Activated B cell treated with CpG ODN at 0.5 μM for 24 hours (primary cell): ENCODE measurements at regions not wholly inside any gene's neighbourhood (a gene's known extent, or its start where the extent isn't known, plus 50 kb on each side); places are given as distances from the start of the nearest gene placed in this dataset.

ENCODE experiments used
- ATAC-seq: fragments of 200-7000 bp; cut with Tn5 transposase; one replicate; pipeline ENCODE4 v1.10.0; 2021; ENCODE audit warnings: low read depth, mild to moderate bottlenecking, moderate library complexity
- CTCF ChIA-PET: fragments of 350-600 bp; sonication (Branson Sonifier 250); formaldehyde crosslinking; loops from one replicate; lab custom pipeline; 2021; ENCODE audit warnings: antibody characterized with exemption; lab: Charles Lee
- POLR2A ChIA-PET: fragments of 350-600 bp; sonication (Branson Sonifier 250); formaldehyde crosslinking; loops from one replicate; lab custom pipeline; 2021; ENCODE audit warnings: antibody characterized with exemption; lab: Charles Lee
- DNase-seq: peaks from one replicate; pipeline ENCODE4 v3.0.0; 2022
- H3K27ac Mint-ChIP-seq: one replicate; pipeline ENCODE4 v1.8.0; 2020; ENCODE audit warnings: mixed read lengths
- H3K27me3 Mint-ChIP-seq: one replicate; pipeline ENCODE4 v1.8.0; 2021; ENCODE audit warnings: mixed read lengths
- H3K36me3 Mint-ChIP-seq: one replicate; pipeline ENCODE4 v1.8.0; 2021; ENCODE audit warnings: low read depth, mixed read lengths
- H3K4me1 Mint-ChIP-seq: one replicate; pipeline ENCODE4 v1.8.0; 2021; ENCODE audit warnings: mixed read lengths
- H3K4me3 Mint-ChIP-seq: one replicate; pipeline ENCODE4 v1.8.0; 2020; ENCODE audit warnings: mild to moderate bottlenecking, mixed read lengths
- H3K9me3 Mint-ChIP-seq: one replicate; pipeline ENCODE4 v1.8.0; 2020; ENCODE audit warnings: mixed read lengths
- intact Hi-C: fragments of 100-400 bp; cut with micrococcal nuclease; formaldehyde crosslinking; loops from one replicate; pipeline ENCODE4 v1.15.1; 2024
- TF ChIP-seq, protein P1 (sequence below): fragments of 200-600 bp; IDR thresholded peaks from one replicate; pipeline ENCODE4 v1.8.0; 2022; ENCODE audit warnings: antibody characterized with exemption, mild to moderate bottlenecking

DNA sequence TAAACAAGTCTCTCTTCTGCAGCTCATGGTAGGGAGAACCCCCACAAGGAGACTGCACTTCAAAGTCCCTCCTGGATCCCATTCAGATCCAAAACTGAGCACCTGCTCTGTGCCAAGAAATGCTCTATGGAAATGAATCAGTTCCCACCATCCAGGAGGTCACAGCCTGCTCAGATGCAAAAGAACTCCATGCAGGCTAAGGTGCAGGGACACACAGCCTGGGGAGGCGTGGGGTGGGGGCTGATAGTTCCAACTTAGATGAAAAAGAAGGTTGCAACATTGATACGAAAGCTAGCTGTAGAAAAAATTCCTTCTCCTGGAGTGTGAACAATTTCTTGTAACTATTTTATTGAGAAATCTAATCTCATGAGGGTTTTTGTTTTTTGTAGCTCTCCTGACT lies 111.0 kb upstream of the TMEM170B start:
- CTCF ChIA-PET, result no interaction called here
- no peak overlapping the region for H3K27ac Mint-ChIP-seq

DNA sequence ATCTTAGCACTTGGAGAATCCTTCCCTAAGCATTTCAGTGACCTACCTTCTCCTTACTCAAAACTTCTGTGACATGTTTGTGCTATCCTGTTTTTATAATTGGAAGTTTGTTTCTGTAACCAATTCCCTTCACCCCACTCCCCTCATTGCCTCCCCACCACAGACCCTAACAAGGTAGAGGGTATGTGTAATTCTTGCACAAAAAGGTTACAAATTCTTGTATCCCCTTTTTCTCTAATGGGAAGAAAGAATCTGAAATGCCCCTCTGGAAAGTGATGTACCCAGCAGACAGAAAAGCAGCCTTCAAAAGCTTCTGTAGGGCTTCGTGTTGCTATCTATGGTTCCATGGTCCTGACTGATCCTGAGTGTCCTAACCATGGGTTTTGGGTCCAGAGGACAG lies 111.7 kb upstream of the TMEM170B start:
- Mint-ChIP-seq H3K27ac (no peak overlapping the region), H3K4me1 (peaks cover 35% of the 10 kb centered on the region), H3K27me3 (no peaks in the 10 kb centered on the region), H3K36me3 (no peaks in the 10 kb centered on the region), H3K9me3 (no peaks in the 10 kb centered on the region), H3K4me3 (no peak overlapping the region)
- CTCF ChIA-PET, result no interaction called here
- TF ChIP-seq, protein P1, sequence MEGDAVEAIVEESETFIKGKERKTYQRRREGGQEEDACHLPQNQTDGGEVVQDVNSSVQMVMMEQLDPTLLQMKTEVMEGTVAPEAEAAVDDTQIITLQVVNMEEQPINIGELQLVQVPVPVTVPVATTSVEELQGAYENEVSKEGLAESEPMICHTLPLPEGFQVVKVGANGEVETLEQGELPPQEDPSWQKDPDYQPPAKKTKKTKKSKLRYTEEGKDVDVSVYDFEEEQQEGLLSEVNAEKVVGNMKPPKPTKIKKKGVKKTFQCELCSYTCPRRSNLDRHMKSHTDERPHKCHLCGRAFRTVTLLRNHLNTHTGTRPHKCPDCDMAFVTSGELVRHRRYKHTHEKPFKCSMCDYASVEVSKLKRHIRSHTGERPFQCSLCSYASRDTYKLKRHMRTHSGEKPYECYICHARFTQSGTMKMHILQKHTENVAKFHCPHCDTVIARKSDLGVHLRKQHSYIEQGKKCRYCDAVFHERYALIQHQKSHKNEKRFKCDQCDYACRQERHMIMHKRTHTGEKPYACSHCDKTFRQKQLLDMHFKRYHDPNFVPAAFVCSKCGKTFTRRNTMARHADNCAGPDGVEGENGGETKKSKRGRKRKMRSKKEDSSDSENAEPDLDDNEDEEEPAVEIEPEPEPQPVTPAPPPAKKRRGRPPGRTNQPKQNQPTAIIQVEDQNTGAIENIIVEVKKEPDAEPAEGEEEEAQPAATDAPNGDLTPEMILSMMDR, result no peak
- ATAC-seq (no peak), DNase-seq (no peak)
- POLR2A ChIA-PET, result no interaction called here
- intact Hi-C loops, result loop anchor here (2.0 kb wide), 1 partner anchor 13 kb away; no protein-coding TSS in a partner anchor

More for the DNA sequence above, 111.0 kb upstream of the TMEM170B start:
- Mint-ChIP-seq H3K9me3 (no peaks in the 10 kb centered on the region), H3K4me1 (peaks cover 36% of the 10 kb centered on the region), H3K27me3 (no peaks in the 10 kb centered on the region), H3K4me3 (no peak overlapping the region), H3K36me3 (no peaks in the 10 kb centered on the region)
- ATAC-seq (no peak), DNase-seq (no peak)
- POLR2A ChIA-PET, result no interaction called here
- intact Hi-C loops, result loop anchor here (2.0 kb wide), 1 partner anchor 14 kb away; no protein-coding TSS in a partner anchor
- TF ChIP-seq, protein P1, result no peak

DNA sequence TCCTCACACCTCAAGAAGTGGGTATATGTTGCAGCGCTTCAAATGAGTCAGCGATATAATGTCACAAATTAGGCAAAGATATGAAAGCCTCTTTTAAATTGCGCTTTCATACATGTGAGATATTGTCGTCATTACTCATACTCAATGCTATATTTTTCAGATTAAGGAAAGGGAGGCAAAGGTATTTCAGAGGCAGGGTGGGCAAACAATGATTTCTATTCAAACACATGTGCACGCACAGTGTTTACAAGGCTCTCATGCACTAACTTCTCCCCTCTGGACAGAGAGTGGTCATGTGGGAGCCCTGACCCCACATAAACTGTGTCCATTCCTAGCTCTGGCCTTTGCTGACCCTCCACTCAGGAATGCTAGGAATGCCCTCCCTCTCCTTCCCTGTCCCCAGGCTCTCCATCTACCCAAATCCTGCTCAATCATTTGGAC lies 112.1 kb upstream of the TMEM170B start:
- intact Hi-C loops, result no loop called here
- DNase-seq (no peak), ATAC-seq (no peak)
- ChIA-PET CTCF (no interaction called here), POLR2A (no interaction called here)
- Mint-ChIP-seq H3K9me3 (no peaks in the 10 kb centered on the region), H3K36me3 (no peaks in the 10 kb centered on the region), H3K27ac (no peak overlapping the region), H3K4me3 (no peak overlapping the region), H3K4me1 (peaks cover 31% of the 10 kb centered on the region), H3K27me3 (no peaks in the 10 kb centered on the region)
- TF ChIP-seq, protein P1, result no peak

DNA sequence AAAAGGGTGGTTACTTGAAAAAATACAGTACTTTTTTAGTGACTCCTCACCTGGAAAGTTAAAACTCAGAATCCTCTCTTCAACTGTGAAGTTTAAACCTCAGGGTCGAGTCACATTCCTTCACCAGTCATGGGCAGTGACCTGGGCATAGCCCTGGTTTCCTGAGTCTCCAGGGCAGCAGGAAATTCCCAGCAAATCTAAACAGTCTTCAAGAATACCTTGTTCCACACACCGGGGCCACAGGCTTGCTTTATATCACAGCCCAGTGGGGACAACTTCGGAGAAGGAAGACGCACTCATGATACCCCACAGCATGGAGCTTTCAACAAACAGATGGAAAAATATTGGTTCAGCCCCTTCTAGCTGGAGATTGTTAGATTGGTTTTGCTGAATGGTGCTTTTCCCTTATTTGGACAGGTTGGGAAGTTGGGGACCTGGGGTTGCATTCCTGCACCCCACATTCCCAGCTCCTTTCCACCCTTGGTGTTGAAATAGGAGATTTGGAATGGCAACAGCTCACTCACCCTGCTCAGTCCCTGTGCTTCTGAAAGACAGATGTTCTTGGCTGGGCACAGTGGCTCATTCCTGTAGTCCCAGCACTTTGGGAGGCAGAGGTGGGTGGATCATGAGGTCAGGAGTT lies 113.0 kb upstream of the TMEM170B start:
- no peaks in the 10 kb centered on the region for H3K36me3 Mint-ChIP-seq
- TF ChIP-seq, protein P1, result no peak
- ChIA-PET CTCF (no interaction called here), POLR2A (no interaction called here)
- DNase-seq (no peak), ATAC-seq (no peak)
- no peak overlapping the region for H3K4me3 Mint-ChIP-seq
- no peaks in the 10 kb centered on the region for H3K27me3 Mint-ChIP-seq
- peaks cover 22% of the 10 kb centered on the region for H3K4me1 Mint-ChIP-seq
- intact Hi-C loops, result loop anchor here (5.0 kb wide), 1 partner anchor 37 kb away; no protein-coding TSS in a partner anchor
- no peak overlapping the region for H3K27ac Mint-ChIP-seq
- H3K9me3 Mint-ChIP-seq, result no peaks in the 10 kb centered on the region

DNA sequence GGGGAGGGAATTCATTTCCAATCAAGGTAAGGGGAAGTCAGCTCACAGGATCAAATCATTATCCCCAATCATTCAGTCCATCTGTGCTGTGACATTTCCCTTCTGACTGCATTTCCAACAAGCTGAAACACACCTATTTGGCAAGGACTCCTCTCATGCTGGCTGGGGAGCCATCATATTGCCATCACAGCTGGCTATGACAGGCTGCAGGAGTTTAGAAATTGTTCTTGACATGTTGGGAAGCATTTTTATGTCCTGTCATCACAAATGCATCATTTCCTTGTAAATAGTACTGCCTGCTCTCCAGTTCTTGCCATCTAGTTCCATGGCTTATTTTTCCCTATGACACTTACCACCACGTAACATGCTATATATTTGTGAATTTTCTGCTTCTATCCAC lies 113.9 kb upstream of the TMEM170B start:
- Mint-ChIP-seq H3K36me3 (no peaks in the 10 kb centered on the region), H3K4me1 (peaks cover 13% of the 10 kb centered on the region), H3K27me3 (no peaks in the 10 kb centered on the region), H3K9me3 (no peaks in the 10 kb centered on the region), H3K4me3 (no peak overlapping the region), H3K27ac (no peak overlapping the region)
- DNase-seq (no peak), ATAC-seq (no peak)
- ChIA-PET POLR2A (no interaction called here), CTCF (no interaction called here)
- TF ChIP-seq, protein P1, result no peak
- intact Hi-C loops, result loop anchor here (5.0 kb wide), 1 partner anchor 36 kb away; no protein-coding TSS in a partner anchor
